ENCODE measurements at regions not wholly inside any gene's neighbourhood (a gene's known extent, or its start where the extent isn't known, plus 50 kb on each side); places are given as distances from the start of the nearest gene placed in this dataset.
"Not testable (repeated sequence)": the region's sequence is repeated elsewhere in the genome, so short reads cannot be mapped to it uniquely, and the experiment has no call there.

DNA sequence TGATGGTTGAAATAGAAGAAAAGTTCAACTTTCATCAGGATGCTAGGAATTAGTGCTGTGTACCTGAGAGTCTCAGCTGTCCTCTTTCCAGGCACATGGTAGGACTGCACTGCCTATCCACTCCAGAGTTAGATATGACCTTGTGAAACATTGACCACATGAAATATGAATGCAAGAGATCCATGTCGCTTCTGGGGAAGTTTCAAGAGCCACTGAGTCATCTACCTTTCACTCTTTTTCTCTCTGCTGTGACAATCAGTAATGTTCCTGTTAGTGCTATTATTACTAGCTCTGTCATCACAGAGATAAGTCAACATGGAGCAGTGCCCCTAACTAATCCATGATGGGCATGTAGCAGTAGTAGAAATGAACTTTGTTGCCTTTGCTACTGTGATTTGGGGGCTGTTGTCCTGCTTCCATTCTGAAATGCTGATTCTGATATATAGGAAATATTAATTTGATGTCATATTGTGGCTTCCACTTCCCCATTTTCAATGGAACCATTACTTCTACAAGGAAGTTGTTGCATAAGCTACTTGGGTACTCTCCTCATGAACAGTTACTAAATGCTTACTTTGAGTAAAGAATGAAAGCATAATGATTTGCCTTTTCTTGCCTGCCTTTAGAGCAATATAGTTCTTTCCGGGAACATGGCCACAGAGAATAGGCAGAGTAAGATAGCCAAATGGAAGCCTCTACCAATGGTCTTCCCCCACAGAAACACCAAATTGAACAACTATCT is 192.8 kb upstream of the ZNF521 start:
- DNase-seq = no peak

DNA sequence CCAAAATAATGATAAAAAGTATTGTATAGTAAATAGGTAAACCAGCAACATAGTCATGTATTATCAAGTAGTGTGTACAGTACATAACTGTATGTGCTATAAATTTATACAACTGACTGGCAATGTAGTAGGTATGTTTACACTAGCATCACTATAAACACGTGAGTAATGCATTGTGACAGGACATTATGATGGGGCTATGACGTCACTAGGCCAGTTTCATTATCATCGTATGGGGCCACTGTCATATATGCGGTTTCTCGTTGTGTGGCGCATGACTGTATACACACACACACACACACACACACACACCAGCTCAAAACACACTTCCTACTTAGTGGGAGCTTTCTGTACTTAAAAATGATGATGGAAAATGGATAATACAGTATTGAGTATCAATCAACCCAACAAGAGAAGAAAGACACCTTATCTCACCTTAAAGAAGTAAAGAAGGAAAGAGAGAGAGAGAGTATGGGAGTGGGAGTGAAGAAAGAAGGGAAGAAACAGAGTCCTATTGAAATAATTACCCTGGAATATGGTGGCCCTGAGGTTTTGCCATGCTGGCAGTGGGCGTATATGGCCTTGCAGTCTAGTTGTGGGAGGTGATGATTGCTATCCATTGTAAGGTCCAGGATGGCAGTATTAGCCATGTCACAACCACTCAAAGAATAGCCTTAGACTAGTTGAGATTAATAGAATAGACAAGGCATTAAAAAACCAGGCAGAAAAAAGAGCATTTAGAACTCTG is 186.4 kb upstream of the ZNF521 start:
- DNase-seq = no peak

DNA sequence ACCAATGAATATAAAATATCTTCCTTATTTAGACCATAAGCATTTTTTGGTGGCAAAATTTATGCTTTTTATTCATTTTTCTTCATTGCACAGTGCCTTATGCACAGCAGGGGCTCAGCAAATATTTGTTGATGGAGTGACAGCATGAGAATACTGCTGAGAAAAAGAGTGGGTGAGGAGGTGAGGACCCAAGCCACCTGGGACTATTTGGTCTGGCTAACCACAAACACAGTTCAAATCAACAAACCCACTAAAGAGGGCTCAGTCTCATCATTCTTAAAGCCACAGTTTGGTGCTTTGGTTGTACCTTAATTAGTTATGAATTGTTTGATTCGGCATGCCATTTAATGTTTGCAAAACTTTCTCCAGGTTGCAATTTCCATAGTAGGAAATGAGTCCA is 183.5 kb upstream of the ZNF521 start:
- DNase-seq = no peak

DNA sequence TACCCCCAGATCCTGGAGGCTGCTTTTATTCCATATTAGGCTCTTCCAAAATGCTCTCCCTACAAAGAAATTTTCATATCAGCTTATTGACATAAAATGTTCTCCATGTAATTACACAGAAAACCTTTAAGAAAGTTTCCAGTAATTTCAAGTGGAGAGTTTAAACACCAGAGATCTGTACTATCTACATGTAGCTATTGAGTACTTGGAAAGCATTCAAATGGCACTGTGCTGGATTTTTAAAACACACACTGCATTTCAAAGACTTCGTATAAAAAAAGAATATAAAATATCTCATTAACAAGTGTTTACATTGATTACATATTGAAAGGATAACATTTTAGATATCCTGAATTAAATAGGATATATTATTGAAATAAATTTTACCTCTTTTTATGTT is 182.4 kb upstream of the ZNF521 start:
- no peak for DNase-seq

DNA sequence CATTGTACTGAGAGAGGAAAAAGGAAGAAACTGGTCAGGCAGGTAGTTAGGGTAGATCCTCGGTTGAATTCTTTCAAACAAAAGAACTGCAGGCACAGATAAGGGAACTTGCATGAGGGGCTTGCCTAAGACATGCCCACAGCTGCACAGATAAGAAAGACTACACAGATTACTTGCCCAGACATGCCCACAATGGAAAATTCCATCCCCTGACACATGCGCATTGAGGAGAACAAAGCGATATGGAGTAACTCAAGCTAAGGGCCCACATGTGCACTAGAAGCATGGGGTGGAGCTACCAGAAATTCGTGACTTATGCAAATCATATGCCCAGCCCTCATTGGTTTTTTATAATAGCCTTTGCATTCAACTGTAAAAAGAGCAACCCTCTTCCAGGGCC is 181.3 kb upstream of the ZNF521 start:
- no peak for DNase-seq

DNA sequence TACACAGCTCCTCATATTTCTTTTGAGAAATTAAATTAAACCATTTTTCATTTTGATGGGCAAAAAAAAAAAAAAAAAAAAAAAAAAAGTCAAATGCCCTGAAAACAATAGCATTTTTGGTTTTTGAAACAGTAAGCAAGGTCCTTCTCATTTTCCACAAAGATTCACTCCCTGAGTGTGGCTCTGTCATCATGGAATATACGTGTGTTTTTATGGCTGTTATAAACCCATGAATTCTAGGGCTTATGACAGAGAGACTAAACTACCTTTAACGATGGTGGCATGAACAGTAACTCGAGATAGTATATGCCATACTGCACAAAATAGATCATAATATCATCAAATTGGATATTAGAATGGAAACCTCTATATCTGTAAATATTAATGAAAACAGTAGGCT is 179.2 kb upstream of the ZNF521 start:
- DNase-seq = no peak

DNA sequence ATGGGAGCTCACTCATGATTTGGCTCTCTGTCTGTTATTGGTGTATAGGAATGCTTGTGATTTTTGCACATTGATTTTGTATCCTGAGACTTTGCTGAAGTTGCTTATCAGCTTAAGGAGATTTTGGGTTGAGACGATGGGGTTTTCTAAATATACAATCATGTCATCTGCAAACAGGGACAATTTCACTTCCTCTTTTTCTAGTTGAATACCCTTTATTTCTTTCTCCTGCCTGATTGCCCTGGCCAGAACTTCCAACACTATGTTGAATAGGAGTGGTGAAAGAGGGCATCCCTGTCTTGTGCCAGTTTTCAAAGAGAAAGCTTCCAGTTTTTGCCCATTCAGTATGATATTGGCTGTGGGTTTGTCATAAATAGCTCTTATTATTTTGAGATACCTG is 173.8 kb upstream of the ZNF521 start:
- DNase-seq = not testable (repeated sequence)

DNA sequence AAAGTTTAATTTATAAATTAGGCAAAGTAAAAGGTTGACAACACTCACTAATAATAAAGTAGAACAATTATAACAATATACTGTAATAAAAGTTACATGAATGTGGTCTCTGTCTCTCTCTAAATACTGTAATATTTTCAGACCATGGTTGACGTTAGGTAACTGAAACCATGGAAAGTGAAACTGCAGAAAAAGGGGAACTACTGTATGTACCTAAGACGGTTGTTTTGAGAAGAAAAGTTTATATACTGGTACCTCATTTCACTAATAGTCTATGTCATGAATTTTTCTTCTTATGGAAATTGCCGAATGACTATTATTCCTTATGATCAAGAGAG is 166.7 kb upstream of the ZNF521 start:
- DNase-seq = no peak

DNA sequence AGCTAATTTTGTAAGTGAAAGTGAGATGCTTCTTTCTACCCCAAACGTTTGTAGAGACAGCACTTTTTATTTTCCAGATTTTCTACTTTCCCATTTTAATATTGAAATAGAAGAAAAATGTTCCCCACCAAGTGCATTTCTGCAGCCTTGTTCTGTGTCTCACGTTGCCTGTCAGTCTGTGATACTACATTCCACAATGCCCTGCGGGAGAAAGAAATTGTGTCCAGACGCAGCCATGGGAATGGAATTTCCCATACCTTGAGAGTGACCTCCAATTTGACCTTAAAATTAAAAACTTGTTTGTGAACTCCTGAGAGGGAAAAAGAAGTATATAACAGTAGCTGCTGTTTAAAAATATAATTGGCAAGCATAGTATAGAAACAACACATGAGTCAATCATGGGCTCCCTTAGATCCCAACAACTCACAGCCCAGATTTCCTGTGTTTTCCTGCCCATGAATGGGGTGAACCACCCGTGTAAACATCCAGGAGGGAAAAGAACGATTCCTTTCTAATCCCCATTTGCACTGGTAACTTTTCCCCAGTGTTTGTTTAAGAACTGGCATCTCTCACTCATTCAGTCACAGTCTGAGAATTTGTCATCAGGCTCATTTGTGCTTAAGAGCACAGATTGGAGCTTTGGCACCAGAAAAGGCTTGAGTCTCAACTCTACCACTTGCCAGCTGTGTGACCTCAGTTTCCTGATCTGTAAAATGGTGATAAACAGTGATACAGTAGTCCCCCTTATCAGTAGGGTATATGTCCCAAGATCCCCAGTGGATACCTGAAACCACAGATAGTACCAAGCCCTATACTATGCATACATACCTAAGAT is 166.1 kb upstream of the ZNF521 start:
- no peak for DNase-seq

DNA sequence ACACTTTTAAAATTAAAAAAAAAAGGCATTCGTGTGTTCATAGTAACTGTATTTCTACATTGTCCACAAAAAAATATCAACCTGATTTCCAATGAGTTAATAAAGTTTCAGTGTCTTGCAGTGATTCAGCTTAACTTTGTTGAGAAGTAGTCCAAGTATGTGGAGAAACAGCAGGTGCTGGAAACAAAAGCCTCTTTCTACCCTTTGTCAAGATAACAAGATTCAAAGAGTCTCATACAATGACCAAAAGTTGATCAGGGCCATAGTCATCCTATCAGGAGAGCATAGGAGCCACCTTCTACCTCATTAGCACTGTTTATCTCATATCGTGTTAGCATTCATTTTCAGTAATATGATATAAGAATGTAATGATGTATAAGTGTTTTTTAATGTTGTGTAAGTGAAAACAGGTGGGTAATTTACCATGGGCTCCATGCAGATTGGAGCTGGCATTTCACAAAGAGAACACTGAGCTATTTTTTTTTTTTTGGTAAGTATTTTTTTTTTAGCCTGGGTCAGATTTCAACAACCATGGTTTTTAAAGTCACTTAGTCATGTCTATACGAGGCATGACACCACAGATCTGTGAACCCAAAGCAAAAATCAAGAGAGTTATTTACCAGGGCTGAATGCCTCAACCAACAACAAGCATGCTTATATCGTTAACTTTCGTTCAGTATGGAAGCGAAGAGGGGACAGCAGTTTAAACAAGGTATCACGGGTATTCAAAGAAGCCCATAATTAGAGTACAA is 165.0 kb upstream of the ZNF521 start:
- DNase-seq = no peak

DNA sequence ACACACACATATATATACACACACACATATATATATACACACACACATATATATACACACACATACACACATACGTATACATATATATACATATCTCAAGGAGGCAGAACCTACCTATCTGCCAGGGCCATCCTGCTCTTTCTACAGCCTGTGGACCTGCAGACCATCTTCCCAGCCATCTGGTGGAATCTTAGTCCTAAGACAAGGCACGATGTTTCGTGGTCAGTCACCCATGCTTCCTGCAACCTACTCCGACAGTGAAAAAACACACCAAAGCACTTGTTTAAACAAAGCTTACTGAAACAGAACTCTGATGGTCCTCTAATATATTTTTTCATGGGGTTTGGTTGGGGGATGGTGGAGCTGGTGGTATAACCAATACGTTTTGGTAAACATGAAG is 164.2 kb upstream of the ZNF521 start:
- DNase-seq = no peak

DNA sequence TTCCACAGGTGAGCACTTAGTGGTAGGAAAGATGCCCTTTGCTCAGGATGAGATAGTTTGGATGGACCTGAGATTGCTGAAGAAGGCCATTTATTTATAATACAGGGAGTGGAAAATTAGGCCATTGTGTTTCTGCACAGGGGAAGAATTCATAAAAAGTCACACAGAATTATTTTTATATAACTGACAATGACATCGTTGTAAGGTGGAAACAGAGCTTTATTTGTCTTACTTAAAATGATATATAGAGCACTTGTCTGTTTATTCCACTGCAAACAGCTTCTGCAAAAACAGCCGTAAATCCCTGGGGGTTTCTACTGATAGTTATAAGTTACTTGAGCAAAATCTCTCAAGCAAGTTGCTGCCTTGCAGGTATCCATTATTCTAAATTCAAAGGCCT is 158.1 kb upstream of the ZNF521 start:
- no peak for DNase-seq

DNA sequence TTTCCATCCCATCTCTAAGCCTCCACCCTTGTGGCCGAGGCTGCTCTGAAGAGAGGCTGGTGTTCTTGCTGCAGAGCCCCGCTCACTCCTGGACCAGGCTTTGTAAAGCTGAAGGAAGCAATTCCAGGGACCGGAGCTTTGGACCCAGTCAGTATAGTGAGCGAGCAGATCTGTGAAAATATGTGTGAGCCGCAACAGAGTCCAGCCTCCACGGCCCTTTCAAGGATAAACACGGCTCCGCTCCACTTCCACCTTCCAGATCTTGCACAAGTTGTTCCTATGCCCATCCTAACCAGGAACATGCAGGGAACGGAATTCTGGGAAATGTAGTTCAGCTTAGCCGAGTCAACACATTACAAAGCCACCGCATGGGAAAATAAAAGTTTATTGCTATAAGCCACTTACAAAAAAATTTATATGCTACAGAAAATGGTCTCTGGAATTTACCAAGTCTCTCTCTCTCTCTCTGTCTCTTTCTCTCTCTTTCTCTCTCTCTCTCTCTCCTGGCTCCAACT is 151.7 kb upstream of the ZNF521 start:
- DNase-seq = peak; percentile 23

DNA sequence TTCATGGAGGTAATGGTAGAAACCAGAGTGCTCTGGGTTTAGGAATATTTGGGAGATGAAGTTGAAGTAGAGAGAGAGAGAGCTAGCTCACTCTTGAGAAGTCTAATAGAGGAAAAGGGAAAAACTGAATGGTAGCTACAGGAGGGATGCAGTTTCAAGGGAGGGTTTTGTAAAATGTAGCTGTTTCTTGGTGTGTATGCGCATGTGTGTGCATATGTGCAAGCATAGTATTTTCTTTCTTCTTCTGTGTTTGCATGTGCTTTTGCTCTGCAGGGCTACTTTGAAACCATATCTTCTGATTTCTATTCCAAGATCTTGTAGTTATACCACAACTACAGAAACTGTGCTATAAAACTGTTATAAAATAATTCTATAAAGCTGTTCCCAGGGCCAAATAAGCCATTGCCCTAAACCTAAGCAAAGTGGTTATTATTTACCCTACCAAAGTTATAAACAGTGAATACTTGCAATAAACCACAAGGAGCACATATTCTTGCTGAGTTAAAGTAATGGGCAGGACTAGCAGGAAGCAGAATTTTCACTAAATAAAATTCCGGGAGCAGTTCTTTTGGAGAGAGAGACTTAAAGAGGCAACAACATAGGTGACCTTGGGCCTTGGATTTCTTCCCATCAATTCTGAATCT is 145.3 kb upstream of the ZNF521 start:
- no peak for DNase-seq

DNA sequence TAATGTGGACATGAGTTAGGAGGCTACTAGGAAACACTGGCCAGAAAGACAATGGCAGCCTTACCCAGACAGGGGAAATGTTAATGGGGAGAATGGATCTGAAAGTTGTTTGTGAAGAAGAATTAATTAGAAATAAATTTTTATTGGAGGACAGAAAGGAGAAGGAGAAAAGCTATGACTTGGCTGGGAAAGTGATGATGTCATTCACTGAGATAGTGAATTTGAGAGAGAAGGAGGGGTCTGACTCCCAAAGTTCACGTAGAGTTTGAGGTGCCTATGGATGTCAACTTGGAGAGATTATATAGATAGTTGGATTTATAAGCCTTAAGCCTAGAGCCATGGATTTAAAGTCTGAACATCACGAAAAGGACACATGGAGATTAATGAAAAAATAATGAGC is 144.6 kb upstream of the ZNF521 start:
- no peak for DNase-seq

DNA sequence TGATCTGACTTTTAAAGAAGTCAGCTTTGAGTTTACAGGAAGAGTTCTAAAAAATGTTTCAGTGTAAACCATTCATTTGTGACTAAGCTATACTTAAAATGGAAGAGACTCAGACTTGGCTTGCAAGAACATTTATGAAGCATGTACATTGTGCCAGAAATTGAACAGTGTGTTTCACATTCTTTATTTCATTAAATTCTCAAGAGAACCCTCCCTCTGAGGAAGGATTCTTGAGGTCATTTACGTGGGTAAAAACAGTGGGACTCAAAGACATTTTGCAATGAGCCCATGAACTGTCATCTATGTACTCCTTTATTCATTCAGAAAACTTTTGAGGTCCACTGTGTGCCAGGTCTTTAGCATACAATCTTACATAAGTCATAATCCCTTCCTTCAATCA is 143.6 kb upstream of the ZNF521 start:
- no peak for DNase-seq

DNA sequence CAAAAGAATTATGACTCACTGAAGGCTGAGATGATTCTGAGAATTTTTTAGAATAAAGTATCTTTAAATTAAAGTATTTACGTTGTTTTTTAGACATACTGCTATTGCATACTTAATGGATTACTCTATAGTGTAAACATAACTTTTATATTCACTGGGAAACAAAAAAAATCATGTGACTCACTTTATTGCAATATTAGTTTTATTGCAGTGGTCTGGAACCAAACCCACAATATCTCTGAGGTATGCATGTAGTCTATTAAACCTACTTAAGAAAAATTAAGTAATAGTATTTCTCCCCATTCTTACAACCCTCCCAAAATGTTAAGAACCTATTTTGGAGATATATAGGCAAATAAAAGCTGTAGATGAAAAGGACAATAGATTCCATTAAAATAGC is 142.9 kb upstream of the ZNF521 start:
- DNase-seq = no peak

DNA sequence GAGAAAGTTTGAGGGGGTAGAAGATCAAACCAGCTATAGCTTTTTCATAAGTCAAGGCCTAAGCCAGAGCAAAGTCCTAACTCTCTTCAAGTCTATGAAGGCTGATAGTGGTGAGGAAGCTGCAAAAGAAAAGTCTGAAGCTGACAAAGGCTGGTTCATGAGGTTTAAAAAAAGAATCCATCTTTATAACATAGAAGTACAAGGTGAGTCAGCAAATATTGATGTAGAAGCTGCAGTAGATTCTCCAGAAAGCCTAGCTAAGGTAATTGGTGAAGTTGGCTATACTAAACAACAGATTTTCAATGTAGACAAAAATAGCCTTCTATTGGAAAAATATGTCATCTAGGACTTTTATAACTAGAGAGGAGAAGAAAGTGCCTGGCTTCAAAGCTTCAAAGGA is 141.4 kb upstream of the ZNF521 start:
- DNase-seq = no peak

DNA sequence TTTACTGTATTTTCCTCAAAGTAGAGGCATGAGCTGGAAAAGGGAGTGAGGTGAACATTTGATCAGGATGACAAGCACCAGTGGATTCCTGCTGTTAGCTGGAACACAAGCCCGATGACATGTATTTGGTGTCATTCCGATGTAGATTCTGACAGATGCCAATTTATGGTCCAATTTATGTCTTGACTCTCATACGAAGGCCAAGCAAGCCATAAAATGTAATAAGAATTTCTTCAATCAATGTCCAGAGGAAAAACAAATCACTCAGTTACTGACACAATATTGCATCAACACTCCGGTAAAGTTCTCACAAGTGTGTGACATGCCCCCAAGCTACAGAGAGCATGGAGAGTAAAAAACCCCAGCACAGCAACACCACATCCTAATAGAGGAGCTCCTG is 138.3 kb upstream of the ZNF521 start:
- DNase-seq = no peak

DNA sequence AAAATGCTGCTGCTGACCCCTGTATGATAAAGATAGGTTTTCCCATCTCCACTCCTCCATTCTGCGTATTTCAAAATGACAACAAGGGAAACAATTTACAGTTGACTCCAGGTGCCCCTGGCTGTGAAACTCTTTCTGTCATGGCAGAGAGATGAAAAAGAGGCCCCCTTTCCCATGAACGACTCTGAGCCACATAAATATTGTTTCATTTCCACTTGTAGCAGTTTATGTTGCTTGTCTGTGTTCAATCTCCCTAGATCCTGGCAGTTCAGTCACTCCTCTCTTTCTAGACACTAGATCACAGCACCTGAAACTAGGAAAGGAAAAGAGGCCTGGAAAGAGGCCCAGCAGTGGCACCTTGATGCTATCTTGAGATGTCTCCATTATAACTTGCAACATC is 121.0 kb upstream of the ZNF521 start:
- no peak for DNase-seq

DNA sequence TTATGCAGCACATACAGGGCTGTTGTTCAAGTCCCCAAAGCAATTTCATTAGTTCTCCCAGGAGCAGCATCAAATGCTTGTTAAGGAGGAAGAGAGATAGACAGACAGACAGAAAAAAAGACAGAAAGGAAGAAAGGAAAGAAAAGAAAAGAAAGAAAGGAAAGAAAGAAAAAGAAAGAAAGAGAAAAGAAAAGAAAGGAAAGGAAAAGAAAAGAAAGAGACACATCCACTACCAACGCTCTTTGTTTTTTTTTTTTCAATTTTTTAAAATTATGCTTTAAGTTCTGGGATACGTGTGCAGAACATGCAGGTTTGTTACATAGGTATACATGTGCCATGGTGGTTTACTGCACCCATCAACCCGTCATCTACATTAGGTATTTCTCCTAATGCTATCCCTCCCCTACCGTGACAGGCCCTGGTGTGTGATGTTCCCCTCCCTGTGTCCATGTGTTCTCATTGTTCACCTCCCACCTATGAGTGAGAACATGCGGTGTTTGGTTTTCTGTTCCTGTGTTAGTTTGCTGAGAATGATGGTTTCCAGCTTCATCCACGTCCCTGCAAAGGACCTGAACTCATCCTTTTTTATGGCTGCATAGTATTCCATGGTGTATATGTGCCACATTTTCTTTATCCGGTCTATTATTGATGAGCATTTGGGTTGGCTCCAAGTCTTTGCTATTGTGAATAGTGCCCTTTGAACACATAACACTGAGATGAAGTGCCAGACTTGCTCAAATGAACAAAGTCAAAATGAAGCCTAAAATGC is 119.0 kb upstream of the ZNF521 start:
- not testable (repeated sequence) for DNase-seq

DNA sequence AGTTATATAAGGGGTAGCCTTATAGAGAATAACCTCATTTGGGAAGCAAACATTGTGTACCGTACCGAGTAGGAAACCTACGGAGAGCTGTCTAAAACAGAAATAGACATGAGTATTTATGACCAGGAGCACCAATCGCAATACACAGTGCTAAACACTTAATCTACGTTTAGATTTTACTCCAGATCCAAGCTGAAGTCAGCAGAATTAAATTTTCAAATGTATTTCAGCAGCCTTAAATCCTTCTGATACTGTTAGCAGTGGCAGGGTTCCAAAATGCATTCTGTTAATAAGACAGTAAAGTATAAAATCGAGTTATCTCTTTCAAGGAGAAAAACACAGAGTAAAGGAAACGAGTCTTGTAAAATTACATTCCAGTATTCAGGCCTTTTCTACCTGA is 118.1 kb upstream of the ZNF521 start:
- DNase-seq = no peak
